ENCODE measurements at regions not wholly inside any gene's neighbourhood (a gene's known extent, or its start where the extent isn't known, plus 50 kb on each side); places are given as distances from the start of the nearest gene placed in this dataset.
A peak's percentile ranks its signal among the peaks of the same experiment; 100 is the strongest.

DNA sequence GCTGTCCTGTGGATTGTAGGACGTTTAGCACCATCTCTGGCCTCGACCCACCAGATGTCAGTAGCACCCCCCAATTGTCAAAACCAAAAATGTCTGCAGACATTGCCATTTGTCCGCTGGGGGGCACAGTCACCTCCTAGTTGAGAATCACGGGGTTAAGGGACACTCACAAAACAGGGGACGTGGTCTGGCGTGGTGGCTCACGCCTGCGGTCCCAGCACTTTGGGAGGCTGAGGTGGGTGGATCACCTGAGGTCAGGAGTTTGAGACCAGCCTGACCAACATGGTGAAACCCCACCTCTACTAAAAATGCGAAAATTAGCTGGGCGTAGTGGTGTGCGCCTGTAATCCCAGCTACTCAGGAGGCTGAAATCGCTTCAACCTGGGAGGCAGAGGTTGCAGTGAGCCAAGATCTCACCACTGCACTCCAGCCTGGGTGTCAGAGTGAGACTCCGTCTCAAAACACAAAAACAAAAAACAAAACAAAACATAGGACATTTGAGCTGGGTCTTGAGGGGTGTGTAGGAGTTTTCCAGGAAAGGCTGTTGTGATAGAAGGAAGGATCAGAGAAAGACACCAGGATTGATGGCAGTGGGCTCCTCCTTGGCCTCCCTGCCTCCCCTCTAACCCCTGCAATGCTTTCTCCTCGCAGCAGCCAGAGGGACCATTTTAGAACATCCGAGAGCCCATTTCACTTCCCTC lies 171.8 kb upstream of the GSE1 start:
- no peak for DNase-seq (ENCODE audit: low spot score, unreplicated experiment)
- Mint-ChIP-seq H3K4me3 (ENCODE audit: low read depth) (no peak overlapping the region), H3K9me3 (ENCODE audit: low read depth) (no peaks in the 10 kb centered on the region), H3K36me3 (ENCODE audit: insufficient read depth) (no peaks in the 10 kb centered on the region), H3K27ac (no peak overlapping the region), H3K27me3 (no peaks in the 10 kb centered on the region), H3K4me1 (ENCODE audit: low read depth) (peaks cover 45% of the 10 kb centered on the region)
- TF ChIP-seq, protein P1, sequence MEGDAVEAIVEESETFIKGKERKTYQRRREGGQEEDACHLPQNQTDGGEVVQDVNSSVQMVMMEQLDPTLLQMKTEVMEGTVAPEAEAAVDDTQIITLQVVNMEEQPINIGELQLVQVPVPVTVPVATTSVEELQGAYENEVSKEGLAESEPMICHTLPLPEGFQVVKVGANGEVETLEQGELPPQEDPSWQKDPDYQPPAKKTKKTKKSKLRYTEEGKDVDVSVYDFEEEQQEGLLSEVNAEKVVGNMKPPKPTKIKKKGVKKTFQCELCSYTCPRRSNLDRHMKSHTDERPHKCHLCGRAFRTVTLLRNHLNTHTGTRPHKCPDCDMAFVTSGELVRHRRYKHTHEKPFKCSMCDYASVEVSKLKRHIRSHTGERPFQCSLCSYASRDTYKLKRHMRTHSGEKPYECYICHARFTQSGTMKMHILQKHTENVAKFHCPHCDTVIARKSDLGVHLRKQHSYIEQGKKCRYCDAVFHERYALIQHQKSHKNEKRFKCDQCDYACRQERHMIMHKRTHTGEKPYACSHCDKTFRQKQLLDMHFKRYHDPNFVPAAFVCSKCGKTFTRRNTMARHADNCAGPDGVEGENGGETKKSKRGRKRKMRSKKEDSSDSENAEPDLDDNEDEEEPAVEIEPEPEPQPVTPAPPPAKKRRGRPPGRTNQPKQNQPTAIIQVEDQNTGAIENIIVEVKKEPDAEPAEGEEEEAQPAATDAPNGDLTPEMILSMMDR (IDR thresholded peaks at IDR 0.05; ENCODE audit: unreplicated experiment) = no peak

DNA sequence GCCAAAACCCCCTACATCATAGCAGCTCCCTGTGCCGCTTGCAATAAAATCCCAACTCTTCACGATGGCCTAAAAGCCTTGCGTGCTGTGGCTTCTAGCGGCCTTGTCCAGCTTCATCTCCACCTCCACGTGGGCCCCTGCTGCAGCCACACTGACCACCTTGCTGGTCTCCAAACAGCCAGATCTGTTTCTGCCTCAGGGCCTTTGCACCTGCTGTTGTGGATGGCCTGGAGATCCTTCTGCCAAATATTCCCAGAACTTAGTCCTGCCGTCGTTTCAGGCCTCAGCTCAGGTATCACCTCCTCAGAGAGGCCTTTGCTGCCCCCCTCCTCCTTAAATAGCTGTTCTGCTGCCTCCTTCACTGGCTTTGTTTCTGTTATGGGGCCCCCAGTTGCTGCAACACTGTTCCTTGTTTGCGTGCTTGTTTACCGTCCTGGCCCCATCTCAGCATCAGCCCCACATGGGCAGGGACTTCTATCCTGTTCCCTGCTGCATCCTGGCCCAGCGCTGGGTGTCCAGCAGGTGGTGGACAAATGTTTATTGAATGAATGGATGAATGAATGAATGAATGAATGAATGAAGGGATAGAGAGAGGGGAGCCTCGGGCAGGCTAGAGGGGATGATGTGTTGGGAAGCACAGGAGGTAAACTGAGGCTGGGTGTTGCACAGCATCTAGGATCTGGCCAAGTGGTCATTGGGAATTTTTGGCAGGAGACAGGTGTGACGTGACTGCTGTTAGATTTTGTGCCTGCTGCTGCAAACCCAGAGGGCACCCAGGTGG lies 171.0 kb upstream of the GSE1 start:
- TF ChIP-seq, protein P1 (IDR thresholded peaks at IDR 0.05; ENCODE audit: unreplicated experiment) = no peak
- Mint-ChIP-seq H3K4me3 (ENCODE audit: low read depth) (no peak overlapping the region), H3K27ac (no peak overlapping the region), H3K27me3 (no peaks in the 10 kb centered on the region), H3K36me3 (ENCODE audit: insufficient read depth) (no peaks in the 10 kb centered on the region), H3K4me1 (ENCODE audit: low read depth) (peaks cover 45% of the 10 kb centered on the region), H3K9me3 (ENCODE audit: low read depth) (no peaks in the 10 kb centered on the region)
- no peak for DNase-seq (ENCODE audit: low spot score, unreplicated experiment)

DNA sequence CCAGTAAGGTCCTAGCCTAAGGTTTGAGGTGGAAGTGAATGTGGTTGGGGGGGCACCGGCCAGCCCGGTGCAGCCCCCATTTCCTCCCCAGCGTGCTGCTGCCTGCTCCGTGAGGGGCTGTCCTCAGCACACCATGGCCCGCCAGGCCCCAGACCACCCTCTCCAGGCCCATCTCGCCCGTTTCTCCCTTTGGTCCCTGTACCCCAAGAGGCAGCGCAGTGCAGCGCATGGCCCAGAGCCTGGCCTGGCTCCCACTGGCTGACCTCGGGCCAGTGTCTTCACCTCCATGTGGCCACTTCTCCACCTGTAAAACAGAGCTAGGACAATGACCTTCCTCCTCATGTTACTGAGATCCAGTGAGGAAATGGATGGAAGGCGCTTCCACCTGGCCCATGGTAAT lies 170.0 kb upstream of the GSE1 start:
- Mint-ChIP-seq H3K27ac (no peak overlapping the region), H3K36me3 (ENCODE audit: insufficient read depth) (no peaks in the 10 kb centered on the region)
- TF ChIP-seq, protein P1 (IDR thresholded peaks at IDR 0.05; ENCODE audit: unreplicated experiment) = no peak

GRCh38 chr16:85443531-85443930 lies 169.6 kb upstream of the GSE1 start:
- Mint-ChIP-seq H3K27me3 (no peaks in the 10 kb centered on the region), H3K4me3 (ENCODE audit: low read depth) (no peak overlapping the region), H3K9me3 (ENCODE audit: low read depth) (no peaks in the 10 kb centered on the region), H3K4me1 (ENCODE audit: low read depth) (peaks cover 39% of the 10 kb centered on the region), H3K36me3 (ENCODE audit: insufficient read depth) (no peaks in the 10 kb centered on the region), H3K27ac (no peak overlapping the region)
- TF ChIP-seq, protein P1 (IDR thresholded peaks at IDR 0.05; ENCODE audit: unreplicated experiment) = no peak
- no peak for DNase-seq (ENCODE audit: low spot score, unreplicated experiment)

More for the DNA sequence above, 170.0 kb upstream of the GSE1 start:
- Mint-ChIP-seq H3K27me3 (no peaks in the 10 kb centered on the region), H3K9me3 (ENCODE audit: low read depth) (no peaks in the 10 kb centered on the region), H3K4me1 (ENCODE audit: low read depth) (peaks cover 41% of the 10 kb centered on the region), H3K4me3 (ENCODE audit: low read depth) (no peak overlapping the region)
- DNase-seq (ENCODE audit: low spot score, unreplicated experiment) = no peak

DNA sequence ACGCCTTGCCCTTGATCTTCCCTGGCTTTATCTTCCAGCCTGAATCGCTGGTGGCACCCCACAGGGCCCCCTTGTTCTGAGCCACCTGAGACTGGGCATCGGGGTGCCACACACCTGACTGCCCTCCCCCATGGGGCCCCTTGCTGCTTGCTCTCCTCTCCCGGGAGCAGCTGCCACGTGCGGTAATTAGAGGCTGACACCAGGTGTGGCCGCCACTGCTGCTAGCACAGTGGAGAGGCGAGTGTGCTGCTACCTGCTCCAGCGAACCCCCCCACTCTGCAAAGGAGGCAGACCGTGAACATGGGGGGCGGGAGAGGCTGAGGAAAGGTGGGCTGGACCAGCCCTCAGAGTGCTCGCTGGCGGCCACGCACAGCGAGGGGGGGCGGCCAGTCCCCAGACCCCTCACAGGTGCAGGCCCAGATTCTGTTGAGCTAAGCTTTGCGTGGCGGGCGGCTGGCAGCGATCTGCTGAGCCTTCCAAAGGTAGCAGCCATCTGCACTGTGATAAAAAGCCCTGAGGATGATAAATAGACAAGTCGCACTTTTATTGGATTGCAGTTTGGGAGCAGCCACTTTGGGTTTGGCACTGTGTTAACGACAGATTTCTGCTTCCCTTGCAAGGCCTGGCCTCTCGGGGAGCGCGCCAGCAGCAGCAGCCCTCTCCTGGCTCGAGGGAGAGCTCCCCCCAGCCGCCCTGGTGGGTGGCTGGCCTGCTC lies 167.9 kb upstream of the GSE1 start:
- Mint-ChIP-seq H3K4me3 (ENCODE audit: low read depth) (peak overlapping the region; percentile 51), H3K27ac (peak overlapping the region; percentile 43), H3K4me1 (ENCODE audit: low read depth) (peaks cover 39% of the 10 kb centered on the region), H3K9me3 (ENCODE audit: low read depth) (no peaks in the 10 kb centered on the region), H3K36me3 (ENCODE audit: insufficient read depth) (no peaks in the 10 kb centered on the region), H3K27me3 (no peaks in the 10 kb centered on the region)
- TF ChIP-seq, protein P1 (IDR thresholded peaks at IDR 0.05; ENCODE audit: unreplicated experiment) = no peak
- DNase-seq (ENCODE audit: low spot score, unreplicated experiment) = no peak
